Heart left ventricle (tissue), 13 donors: ENCODE measurements at regions not wholly inside any gene's neighbourhood (a gene's known extent, or its start where the extent isn't known, plus 50 kb on each side); places are given as distances from the start of the nearest gene placed in this dataset.

Experiments
- CTCF ChIP-seq, 12 donors: fragments of 200-600 bp; sonication (generic) in 4 of 12; IDR thresholded peaks; one replicate each; pipeline versions ENCODE4 v1.5.0 to v1.8.0; 2018 to 2022; ENCODE audit warnings: antibody characterized with exemption in 12 of 12, mild to moderate bottlenecking in 5 of 12
- POLR2A ChIP-seq, 2 donors: fragments of 450-650 bp; IDR thresholded peaks; one replicate each; pipeline ENCODE4 v1.6.1; 2017; ENCODE audit warnings: antibody characterized with exemption in 2 of 2, mild to moderate bottlenecking in 2 of 2, moderate library complexity in 2 of 2
- donor health status: ischemic (EF 13 %, LVEDD 7.1; RV severe dilation, severe dysfunction).
- donor health status: DM: no; HTN: yes; CAD: no.
- donor health status: DM: no; HTN: no; CAD: no.
- donor health status: ischemic (EF 25% LVEDD 6.9; RV normal size, moderate dysfunction).
- donor health status: ischemic (EF 25% LVEDD 5.7; RV mildly dilated, moderate dysfunction).
- donor health status: ischemic (EF 35%, LVEDD 5.7; RV mildly dilated, moderate dysfunction).
- donor health status: nonischemic (EF 11% LVEDD 7.7; RV severe dilation, severe dysfunction).
- donor health status: DM: yes; HTN: yes; CAD: no.
- donor health status: PGD.
- donor health status: ischemic (EF 29% LVEDD 5.4; RV normal size, mild dysfunction).
- donor health status: nonischemic (EF 23%, LVEDD 6.1; RV moderate dilation, normal function).

- TF ChIP-seq CTCF (IDR thresholded peaks at IDR 0.05) (no peak), POLR2A (IDR thresholded peaks at IDR 0.05) (no peak)
Measured at GRCh38 chr15:95669146-95669922, 661.2 kb upstream of the NR2F2 start.
